ENCODE measurements at regions not wholly inside any gene's neighbourhood (a gene's known extent, or its start where the extent isn't known, plus 50 kb on each side); places are given as distances from the start of the nearest gene placed in this dataset.

- TF ChIP-seq CTCF (IDR thresholded peaks at IDR 0.05 in 8 of 11, conservative IDR thresholded peaks at IDR 0.05 in 3 of 11) (no peak), POLR2AphosphoS5 (IDR thresholded peaks at IDR 0.05) (no peak), POLR2A (IDR thresholded peaks at IDR 0.05) (no peak)
These were observed 146.5 kb downstream of the TRIM43 start for GRCh38 chr2:95738301-95738700.

All from spleen (tissue), 7 donors.